Gastrocnemius medialis (tissue), 4 donors: ENCODE measurements at regions not wholly inside any gene's neighbourhood (a gene's known extent, or its start where the extent isn't known, plus 50 kb on each side); places are given as distances from the start of the nearest gene placed in this dataset.

Source experiments
- POLR2A ChIP-seq, 2 donors: fragments of 450-650 bp; IDR thresholded peaks; one replicate each; pipeline ENCODE4 v1.6.1; 2017; ENCODE audit warnings: antibody characterized with exemption in 2 of 2, mild to moderate bottlenecking in 2 of 2, moderate library complexity in 2 of 2
- TF ChIP-seq, protein P1 (sequence below), 5 experiments: fragments of 450-650 bp in 3 of 5; fragments of 200-600 bp in 2 of 5; sonication (generic) in 2 of 5; IDR thresholded peaks in 4 of 5; conservative IDR thresholded peaks in 1 of 5; 1 replicate in 4 of 5; 2 replicates in 1 of 5; pipeline ENCODE4 v1.5.1; 2016 to 2019; ENCODE audit warnings: antibody characterized with exemption in 5 of 5, mild to moderate bottlenecking in 3 of 5, moderate library complexity in 3 of 5

DNA sequence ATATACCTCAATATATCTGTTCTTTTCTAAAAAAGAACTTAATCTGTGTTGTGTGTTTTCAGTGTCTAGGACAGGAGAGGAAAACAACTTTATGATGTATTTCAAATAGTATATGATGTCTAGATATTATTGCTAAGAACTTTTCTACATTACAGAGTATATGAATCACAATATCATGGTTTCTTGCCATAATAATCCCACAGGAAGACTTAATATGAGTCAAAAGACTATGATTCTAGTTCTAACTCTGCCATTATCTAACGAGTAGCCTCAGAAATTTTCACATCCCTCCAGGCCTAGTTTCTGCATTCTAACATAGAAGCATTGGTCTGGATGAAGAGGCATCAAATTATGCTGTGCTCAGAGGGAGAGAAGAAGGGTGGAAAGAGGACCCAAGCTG, 107.7 kb upstream of the SPRED1 start:
- TF ChIP-seq, protein P1, sequence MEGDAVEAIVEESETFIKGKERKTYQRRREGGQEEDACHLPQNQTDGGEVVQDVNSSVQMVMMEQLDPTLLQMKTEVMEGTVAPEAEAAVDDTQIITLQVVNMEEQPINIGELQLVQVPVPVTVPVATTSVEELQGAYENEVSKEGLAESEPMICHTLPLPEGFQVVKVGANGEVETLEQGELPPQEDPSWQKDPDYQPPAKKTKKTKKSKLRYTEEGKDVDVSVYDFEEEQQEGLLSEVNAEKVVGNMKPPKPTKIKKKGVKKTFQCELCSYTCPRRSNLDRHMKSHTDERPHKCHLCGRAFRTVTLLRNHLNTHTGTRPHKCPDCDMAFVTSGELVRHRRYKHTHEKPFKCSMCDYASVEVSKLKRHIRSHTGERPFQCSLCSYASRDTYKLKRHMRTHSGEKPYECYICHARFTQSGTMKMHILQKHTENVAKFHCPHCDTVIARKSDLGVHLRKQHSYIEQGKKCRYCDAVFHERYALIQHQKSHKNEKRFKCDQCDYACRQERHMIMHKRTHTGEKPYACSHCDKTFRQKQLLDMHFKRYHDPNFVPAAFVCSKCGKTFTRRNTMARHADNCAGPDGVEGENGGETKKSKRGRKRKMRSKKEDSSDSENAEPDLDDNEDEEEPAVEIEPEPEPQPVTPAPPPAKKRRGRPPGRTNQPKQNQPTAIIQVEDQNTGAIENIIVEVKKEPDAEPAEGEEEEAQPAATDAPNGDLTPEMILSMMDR (IDR thresholded peaks at IDR 0.05 in 4 of 5, conservative IDR thresholded peaks at IDR 0.05 in 1 of 5): no peak
- no peak for TF ChIP-seq POLR2A (IDR thresholded peaks at IDR 0.05)
